ENCODE measurements at regions not wholly inside any gene's neighbourhood (a gene's known extent, or its start where the extent isn't known, plus 50 kb on each side); places are given as distances from the start of the nearest gene placed in this dataset.

DNA sequence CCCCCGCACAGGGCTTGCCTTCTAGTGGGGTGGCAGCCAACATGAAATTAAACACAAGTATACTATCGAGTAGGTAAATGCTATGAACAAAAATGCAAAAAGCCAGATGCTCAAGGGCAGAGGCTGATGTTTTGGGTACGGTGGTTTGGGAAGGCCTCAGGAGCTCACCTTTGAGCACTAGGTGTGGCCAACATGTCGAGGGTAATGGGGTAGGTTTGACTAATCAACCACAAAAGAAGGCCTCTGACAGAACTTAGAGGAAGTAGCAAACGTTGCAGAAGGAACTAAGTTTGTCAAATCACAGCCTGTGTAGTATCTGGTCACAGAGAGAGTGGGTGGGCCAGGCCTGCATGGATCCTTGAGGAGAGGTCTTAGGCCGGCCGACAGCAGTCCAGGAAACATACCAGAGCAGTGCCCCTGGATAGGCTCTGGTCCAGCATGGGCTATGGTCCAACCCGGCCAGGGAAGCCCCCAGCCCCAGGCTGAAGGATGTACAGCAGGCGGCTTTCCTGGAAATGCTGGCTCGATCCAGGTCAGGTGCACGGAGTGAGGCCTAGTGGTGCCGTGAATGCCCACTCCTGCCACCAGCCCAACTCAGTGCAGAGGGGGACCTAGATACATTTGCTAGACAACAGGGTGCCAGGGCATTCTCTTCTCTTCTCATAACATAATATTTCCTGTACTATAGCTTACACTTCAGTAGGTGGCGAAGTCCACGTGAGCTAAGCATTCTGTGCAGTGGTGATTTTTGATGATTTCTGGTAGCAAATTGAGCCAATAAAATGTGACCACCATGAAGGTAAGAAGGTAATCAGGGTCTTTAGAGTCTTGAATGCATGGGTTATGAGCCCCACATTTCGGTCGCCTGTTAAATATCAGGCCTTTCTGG, 56.3 kb upstream of the CD93 start:
- in situ Hi-C loops (cut with MboI) = no loop called here
- peak overlapping the region; percentile 83 for H2AFZ ChIP-seq (ENCODE audit: low read depth, low read length)
- TF ChIP-seq ZNF436 (CRISPR knock-in tag; IDR thresholded peaks at IDR 0.05) (no peak), ZFP1 (CRISPR knock-in tag; IDR thresholded peaks at IDR 0.05) (no peak), PTTG1 (tag; IDR thresholded peaks at IDR 0.05; ENCODE audit: low read depth) (0 out of 2 replicates have a peak, but pooled peaks have one; percentile 8), SIRT6 (IDR thresholded peaks at IDR 0.05; ENCODE audit: low read depth, low read length) (no peak), SRF (CRISPR knock-in tag; IDR thresholded peaks at IDR 0.05) (no peak), ZNF445 (CRISPR knock-in tag; IDR thresholded peaks at IDR 0.05; ENCODE audit: low read depth) (no peak), SMAD4 (CRISPR knock-in tag; conservative IDR thresholded peaks at IDR 0.05) (0 out of 2 replicates have a peak, but pooled peaks have one; percentile 35), NRF1 (conservative IDR thresholded peaks at IDR 0.05 in 1 of 2, IDR thresholded peaks at IDR 0.05 in 1 of 2) (no peak), GTF2E2 (tag; IDR thresholded peaks at IDR 0.05) (0 out of 2 replicates have a peak, but pooled peaks have one; percentile 34), FOSL1 (tag; conservative IDR thresholded peaks at IDR 0.05) (no peak)
- TF ChIP-seq, protein P1, sequence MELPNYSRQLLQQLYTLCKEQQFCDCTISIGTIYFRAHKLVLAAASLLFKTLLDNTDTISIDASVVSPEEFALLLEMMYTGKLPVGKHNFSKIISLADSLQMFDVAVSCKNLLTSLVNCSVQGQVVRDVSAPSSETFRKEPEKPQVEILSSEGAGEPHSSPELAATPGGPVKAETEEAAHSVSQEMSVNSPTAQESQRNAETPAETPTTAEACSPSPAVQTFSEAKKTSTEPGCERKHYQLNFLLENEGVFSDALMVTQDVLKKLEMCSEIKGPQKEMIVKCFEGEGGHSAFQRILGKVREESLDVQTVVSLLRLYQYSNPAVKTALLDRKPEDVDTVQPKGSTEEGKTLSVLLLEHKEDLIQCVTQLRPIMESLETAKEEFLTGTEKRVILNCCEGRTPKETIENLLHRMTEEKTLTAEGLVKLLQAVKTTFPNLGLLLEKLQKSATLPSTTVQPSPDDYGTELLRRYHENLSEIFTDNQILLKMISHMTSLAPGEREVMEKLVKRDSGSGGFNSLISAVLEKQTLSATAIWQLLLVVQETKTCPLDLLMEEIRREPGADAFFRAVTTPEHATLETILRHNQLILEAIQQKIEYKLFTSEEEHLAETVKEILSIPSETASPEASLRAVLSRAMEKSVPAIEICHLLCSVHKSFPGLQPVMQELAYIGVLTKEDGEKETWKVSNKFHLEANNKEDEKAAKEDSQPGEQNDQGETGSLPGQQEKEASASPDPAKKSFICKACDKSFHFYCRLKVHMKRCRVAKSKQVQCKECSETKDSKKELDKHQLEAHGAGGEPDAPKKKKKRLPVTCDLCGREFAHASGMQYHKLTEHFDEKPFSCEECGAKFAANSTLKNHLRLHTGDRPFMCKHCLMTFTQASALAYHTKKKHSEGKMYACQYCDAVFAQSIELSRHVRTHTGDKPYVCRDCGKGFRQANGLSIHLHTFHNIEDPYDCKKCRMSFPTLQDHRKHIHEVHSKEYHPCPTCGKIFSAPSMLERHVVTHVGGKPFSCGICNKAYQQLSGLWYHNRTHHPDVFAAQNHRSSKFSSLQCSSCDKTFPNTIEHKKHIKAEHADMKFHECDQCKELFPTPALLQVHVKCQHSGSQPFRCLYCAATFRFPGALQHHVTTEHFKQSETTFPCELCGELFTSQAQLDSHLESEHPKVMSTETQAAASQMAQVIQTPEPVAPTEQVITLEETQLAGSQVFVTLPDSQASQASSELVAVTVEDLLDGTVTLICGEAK (IDR thresholded peaks at IDR 0.05) = no peak
- TF ChIP-seq, protein P1 (CRISPR knock-in tag; IDR thresholded peaks at IDR 0.05) = no peak

More for the DNA sequence above, 56.3 kb upstream of the CD93 start:
- no peak for ATAC-seq
- ChIA-PET POLR2A (interaction anchor here (0.7 to 5.9 kb wide), 3 partner anchors 7 to 33 kb away, joined by 4 to 35 read pairs (median 7); no protein-coding TSS in a partner anchor), CTCF (ENCODE audit: low intra/inter-chr PET ratio) (no interaction called here)
- Histone ChIP-seq H3K27ac (ENCODE audit: extremely low read depth, low read depth, low read length) (peak overlapping the region; percentile 82), H3K4me3 (no peak overlapping the region), H4K20me1 (replicated peaks; ENCODE audit: control insufficient read depth, insufficient read depth, low read length) (no peaks in the 10 kb centered on the region), H3K4me2 (ENCODE audit: insufficient read depth, low read length) (0 out of 2 replicates have a peak overlapping the region, but pooled peaks have one; percentile 2), H3K36me3 (ENCODE audit: control insufficient read depth, insufficient read depth, low read length) (no peaks in the 10 kb centered on the region), H3K9me3 (replicated peaks; ENCODE audit: control insufficient read depth, insufficient read depth, low read depth, low read length) (no peaks in the 10 kb centered on the region), H3K4me1 (replicated peaks in 1 of 2; ENCODE audit: control insufficient read depth in 2 of 2, insufficient read depth in 2 of 2, low read length in 2 of 2) (peaks cover 51 to 92% of the 10 kb centered on the region in 2 experiments), H3K27me3 (ENCODE audit: control insufficient read depth in 2 of 2, insufficient read depth in 2 of 2, low read length in 2 of 2) (no peaks in the 10 kb centered on the region), H3K9ac (ENCODE audit: insufficient read depth in 1 of 2, low read depth in 2 of 2, low read length in 2 of 2) (peak overlapping the region; percentile 62 to 70), H3K9me1 (ENCODE audit: control insufficient read depth, insufficient read depth, low read length) (no peaks in the 10 kb centered on the region), H3K79me2 (ENCODE audit: control insufficient read depth, insufficient read depth, low read length) (no peaks in the 10 kb centered on the region)
- intact Hi-C loops (cut with micrococcal nuclease) = no loop called here
- DNase-seq (ENCODE audit: extremely low read depth in 1 of 4, low spot score in 3 of 4) = no peak
- no TSS peak for BruUV-seq (replicated peaks)
- FAIRE-seq = peak; percentile 69
- WGBS (ENCODE audit: insufficient coverage, low coverage, missing lambda C conversion rate) = 63% methylated on average over 15 of the region's 16 CpGs
